ENCODE measurements at regions not wholly inside any gene's neighbourhood (a gene's known extent, or its start where the extent isn't known, plus 50 kb on each side); places are given as distances from the start of the nearest gene placed in this dataset.

- Mint-ChIP-seq H3K36me3 (ENCODE audit: low read depth) (no peaks in the 10 kb centered on the region), H3K9me3 (no peaks in the 10 kb centered on the region), H3K4me1 (peaks cover 37% of the 10 kb centered on the region), H3K27me3 (ENCODE audit: low read depth) (peaks cover 4% of the 10 kb centered on the region), H3K4me3 (no peak overlapping the region), H3K27ac (no peak overlapping the region)
- TF ChIP-seq, protein P1, sequence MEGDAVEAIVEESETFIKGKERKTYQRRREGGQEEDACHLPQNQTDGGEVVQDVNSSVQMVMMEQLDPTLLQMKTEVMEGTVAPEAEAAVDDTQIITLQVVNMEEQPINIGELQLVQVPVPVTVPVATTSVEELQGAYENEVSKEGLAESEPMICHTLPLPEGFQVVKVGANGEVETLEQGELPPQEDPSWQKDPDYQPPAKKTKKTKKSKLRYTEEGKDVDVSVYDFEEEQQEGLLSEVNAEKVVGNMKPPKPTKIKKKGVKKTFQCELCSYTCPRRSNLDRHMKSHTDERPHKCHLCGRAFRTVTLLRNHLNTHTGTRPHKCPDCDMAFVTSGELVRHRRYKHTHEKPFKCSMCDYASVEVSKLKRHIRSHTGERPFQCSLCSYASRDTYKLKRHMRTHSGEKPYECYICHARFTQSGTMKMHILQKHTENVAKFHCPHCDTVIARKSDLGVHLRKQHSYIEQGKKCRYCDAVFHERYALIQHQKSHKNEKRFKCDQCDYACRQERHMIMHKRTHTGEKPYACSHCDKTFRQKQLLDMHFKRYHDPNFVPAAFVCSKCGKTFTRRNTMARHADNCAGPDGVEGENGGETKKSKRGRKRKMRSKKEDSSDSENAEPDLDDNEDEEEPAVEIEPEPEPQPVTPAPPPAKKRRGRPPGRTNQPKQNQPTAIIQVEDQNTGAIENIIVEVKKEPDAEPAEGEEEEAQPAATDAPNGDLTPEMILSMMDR (IDR thresholded peaks at IDR 0.05; ENCODE audit: unreplicated experiment in 3 of 3), result no peak
Measured at GRCh38 chr6:133083248-133083967, 157.7 kb upstream of the EYA4 start.

DNA sequence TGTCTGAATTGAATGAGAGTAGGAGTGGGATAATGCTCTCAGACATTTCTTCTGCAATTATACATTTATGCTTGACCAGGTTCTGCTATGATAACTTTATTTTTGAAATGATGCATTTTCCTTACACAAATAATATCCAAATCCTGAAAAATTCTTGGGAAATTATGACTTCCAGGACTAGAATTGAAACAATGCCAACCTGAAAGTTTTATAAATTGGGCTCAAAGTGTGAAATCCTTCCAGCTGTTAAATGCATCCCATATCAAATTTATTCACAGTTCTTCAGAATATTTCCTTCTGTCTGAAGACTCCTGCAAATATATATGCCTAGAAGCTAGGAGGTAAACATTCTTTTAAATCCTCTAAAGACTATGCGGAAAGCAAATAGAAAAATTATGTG lies 155.7 kb upstream of the EYA4 start:
- Mint-ChIP-seq H3K27me3 (ENCODE audit: low read depth) (peaks cover 4% of the 10 kb centered on the region), H3K27ac (peak overlapping the region in 1 of 3 experiments; percentile 51), H3K4me1 (peaks cover 37% of the 10 kb centered on the region), H3K9me3 (no peaks in the 10 kb centered on the region), H3K36me3 (ENCODE audit: low read depth) (no peaks in the 10 kb centered on the region), H3K4me3 (no peak overlapping the region)
- TF ChIP-seq, protein P1 (IDR thresholded peaks at IDR 0.05; ENCODE audit: unreplicated experiment in 3 of 3), result no peak

DNA sequence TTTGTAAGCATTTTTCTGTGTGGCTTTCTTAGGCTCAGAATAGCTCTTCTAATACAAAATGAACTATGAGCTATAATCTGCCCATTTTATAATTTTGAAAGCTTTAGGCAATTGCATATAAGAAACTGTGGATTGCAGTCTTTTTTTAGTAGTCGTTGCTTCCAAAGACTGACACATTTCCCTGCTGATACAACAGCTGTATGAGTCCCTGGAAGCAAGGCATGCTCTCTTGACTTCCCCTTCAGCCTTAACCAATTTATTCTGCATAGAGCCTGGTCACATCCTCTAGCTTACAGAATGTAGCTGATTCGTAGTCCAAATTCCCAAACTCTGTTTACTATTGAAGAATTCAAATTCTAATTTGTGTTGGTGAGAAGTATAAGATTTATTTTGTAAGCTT lies 155.3 kb upstream of the EYA4 start:
- TF ChIP-seq, protein P1 (IDR thresholded peaks at IDR 0.05; ENCODE audit: unreplicated experiment in 3 of 3), result no peak
- Mint-ChIP-seq H3K27ac (peak overlapping the region; percentile 23 to 58 (median 51)), H3K9me3 (no peaks in the 10 kb centered on the region), H3K4me3 (peak overlapping the region in 1 of 3 experiments; percentile 9), H3K4me1 (peaks cover 34% of the 10 kb centered on the region), H3K27me3 (ENCODE audit: low read depth) (peaks cover 4% of the 10 kb centered on the region), H3K36me3 (ENCODE audit: low read depth) (no peaks in the 10 kb centered on the region)

- H3K9me3 Mint-ChIP-seq, result no peaks in the 10 kb centered on the region
- no peaks in the 10 kb centered on the region for H3K36me3 Mint-ChIP-seq (ENCODE audit: low read depth)
- H3K4me1 Mint-ChIP-seq, result peaks cover 25% of the 10 kb centered on the region
- no peak overlapping the region for H3K27ac Mint-ChIP-seq
- TF ChIP-seq, protein P1 (IDR thresholded peaks at IDR 0.05; ENCODE audit: unreplicated experiment in 3 of 3), result no peak
- no peaks in the 10 kb centered on the region for H3K27me3 Mint-ChIP-seq (ENCODE audit: low read depth)
- no peak overlapping the region for H3K4me3 Mint-ChIP-seq
Measured at GRCh38 chr6:133088931-133089695, 152.0 kb upstream of the EYA4 start.

DNA sequence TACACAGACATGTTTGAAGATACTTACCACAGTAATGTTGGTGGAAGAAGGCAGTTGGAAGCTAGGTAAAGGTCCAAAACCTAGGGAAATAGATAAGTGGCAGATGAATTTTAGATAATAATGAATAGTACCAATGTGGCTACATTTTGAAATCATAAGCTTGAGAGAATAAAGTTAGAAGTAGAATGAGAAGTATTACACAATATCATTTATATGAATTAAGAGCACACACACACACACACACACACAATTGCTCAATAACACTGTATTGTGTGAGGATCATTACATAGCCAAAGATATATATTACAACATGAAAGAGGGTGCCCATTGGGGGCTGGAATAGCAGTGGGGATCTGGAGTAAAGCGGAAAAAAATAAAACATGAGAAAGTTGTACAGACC lies 149.0 kb upstream of the EYA4 start:
- Mint-ChIP-seq H3K4me1 (peaks cover 28% of the 10 kb centered on the region), H3K27me3 (ENCODE audit: low read depth) (no peaks in the 10 kb centered on the region), H3K4me3 (no peak overlapping the region), H3K9me3 (no peaks in the 10 kb centered on the region), H3K27ac (no peak overlapping the region), H3K36me3 (ENCODE audit: low read depth) (no peaks in the 10 kb centered on the region)
- TF ChIP-seq, protein P1 (IDR thresholded peaks at IDR 0.05; ENCODE audit: unreplicated experiment in 3 of 3), result no peak
